Lower lobe of right lung (tissue), 2 donors: ENCODE measurements at regions not wholly inside any gene's neighbourhood (a gene's known extent, or its start where the extent isn't known, plus 50 kb on each side); places are given as distances from the start of the nearest gene placed in this dataset.
A peak's percentile ranks its signal among the peaks of the same experiment; 100 is the strongest.

Experiments used
- ATAC-seq, 2 donors: fragments of 200-7000 bp; cut with Tn5 transposase; one replicate each; pipeline ENCODE4 v1.9.1; 2020 to 2022; ENCODE audit warnings: mild to moderate bottlenecking in 2 of 2, moderate library complexity in 2 of 2
- DNase-seq: peaks from one replicate; pipeline ENCODE4 v3.0.0-alpha.2; 2020
- H3K27ac ChIP-seq: fragments of 200-600 bp; one replicate; pipeline ENCODE4 v1.8.0; 2022
- H3K27me3 ChIP-seq: fragments of 200-600 bp; one replicate; pipeline ENCODE4 v1.8.0; 2022; ENCODE audit warnings: low read depth
- H3K36me3 ChIP-seq: fragments of 200-600 bp; one replicate; pipeline ENCODE4 v1.8.0; 2022; ENCODE audit warnings: mild to moderate bottlenecking
- H3K4me1 ChIP-seq: fragments of 200-600 bp; one replicate; pipeline ENCODE4 v1.8.0; 2022
- H3K4me3 ChIP-seq: fragments of 200-600 bp; one replicate; pipeline ENCODE4 v1.8.0; 2022; ENCODE audit warnings: mild to moderate bottlenecking
- H3K9me3 ChIP-seq: fragments of 200-600 bp; one replicate; pipeline ENCODE4 v1.8.0; 2022
- CTCF ChIP-seq: fragments of 200-600 bp; IDR thresholded peaks from one replicate; pipeline ENCODE4 v1.8.0; 2022; ENCODE audit warnings: antibody characterized with exemption, mild to moderate bottlenecking
- intact Hi-C: fragments of 100-400 bp; cut with DNase I; formaldehyde crosslinking; loops from one replicate; pipeline ENCODE4 v1.11.0; 2022
- donor health status: DM: no; HTN: yes; CAD: no; lungs with severe emphysema.

GRCh38 chr3:13266005-13266404 lies 154.1 kb downstream of the NUP210 start:
- H3K4me1 ChIP-seq = no peaks in the 10 kb centered on the region
- H3K4me3 ChIP-seq = no peak overlapping the region
- TF ChIP-seq CTCF = no peak
- no peaks in the 10 kb centered on the region for H3K36me3 ChIP-seq
- no peak for DNase-seq
- no peak overlapping the region for H3K27ac ChIP-seq
- ATAC-seq = no peak
- H3K27me3 ChIP-seq = peaks cover 3% of the 10 kb centered on the region
- peaks cover 8% of the 10 kb centered on the region for H3K9me3 ChIP-seq
- intact Hi-C loops = no loop called here

- DNase-seq (no peak), ATAC-seq (no peak)
- peaks cover 3% of the 10 kb centered on the region for H3K27me3 ChIP-seq
- H3K36me3 ChIP-seq = no peaks in the 10 kb centered on the region
- H3K4me1 ChIP-seq = no peaks in the 10 kb centered on the region
- TF ChIP-seq CTCF = no peak
- intact Hi-C loops = no loop called here
- H3K27ac ChIP-seq = no peak overlapping the region
- H3K9me3 ChIP-seq = peaks cover 8% of the 10 kb centered on the region
- no peak overlapping the region for H3K4me3 ChIP-seq
Observed at GRCh38 chr3:13265507-13265906, 154.6 kb downstream of the NUP210 start.

GRCh38 chr3:13265016-13265415 lies 155.1 kb downstream of the NUP210 start:
- H3K27ac ChIP-seq = no peak overlapping the region
- H3K4me1 ChIP-seq = no peaks in the 10 kb centered on the region
- H3K27me3 ChIP-seq = peaks cover 3% of the 10 kb centered on the region
- ATAC-seq = no peak
- DNase-seq = no peak
- H3K9me3 ChIP-seq = peaks cover 3% of the 10 kb centered on the region
- H3K36me3 ChIP-seq = no peaks in the 10 kb centered on the region
- no peak overlapping the region for H3K4me3 ChIP-seq
- intact Hi-C loops = no loop called here
- no peak for TF ChIP-seq CTCF

GRCh38 chr3:13264468-13264795 lies 155.7 kb downstream of the NUP210 start:
- no peak for TF ChIP-seq CTCF
- DNase-seq (no peak), ATAC-seq (no peak)
- intact Hi-C loops = no loop called here
- H3K27ac ChIP-seq = no peak overlapping the region
- H3K4me3 ChIP-seq = no peak overlapping the region
- H3K4me1 ChIP-seq = no peaks in the 10 kb centered on the region
- H3K36me3 ChIP-seq = no peaks in the 10 kb centered on the region
- H3K27me3 ChIP-seq = peaks cover 3% of the 10 kb centered on the region
- H3K9me3 ChIP-seq = no peaks in the 10 kb centered on the region

- Histone ChIP-seq H3K36me3 (no peaks in the 10 kb centered on the region), H3K27me3 (peaks cover 3% of the 10 kb centered on the region), H3K27ac (no peak overlapping the region), H3K4me1 (no peaks in the 10 kb centered on the region), H3K9me3 (no peaks in the 10 kb centered on the region), H3K4me3 (no peak overlapping the region)
- DNase-seq (no peak), ATAC-seq (peak; percentile 52 to 53)
- TF ChIP-seq CTCF = no peak
- intact Hi-C loops = no loop called here
Observed at GRCh38 chr3:13263770-13264467, 156.2 kb downstream of the NUP210 start.
